ENCODE measurements at regions not wholly inside any gene's neighbourhood (a gene's known extent, or its start where the extent isn't known, plus 50 kb on each side); places are given as distances from the start of the nearest gene placed in this dataset.

GRCh38 chr7:68733219-68734153, 864.8 kb upstream of the AUTS2 start:
- Histone ChIP-seq H3K27me3 (replicated peaks; ENCODE audit: insufficient read depth) (no peaks in the 10 kb centered on the region), H3K36me3 (no peaks in the 10 kb centered on the region), H3K4me3 (no peak overlapping the region), H3K9me3 (no peaks in the 10 kb centered on the region), H3K27ac (no peak overlapping the region), H3K4me1 (replicated peaks) (peaks cover 3% of the 10 kb centered on the region)
- DNase-seq (ENCODE audit: low spot score): no peak
- 39% methylated on average over 8 of the region's 8 CpGs for WGBS
- TF ChIP-seq POLR2AphosphoS5 (IDR thresholded peaks at IDR 0.05): no peak
- TF ChIP-seq CTCF (IDR thresholded peaks at IDR 0.05): no peak
- no peak for TF ChIP-seq POLR2A (IDR thresholded peaks at IDR 0.05)
- intact Hi-C loops (cut with DNase I): no loop called here

- Histone ChIP-seq H3K27me3 (replicated peaks; ENCODE audit: insufficient read depth) (no peaks in the 10 kb centered on the region), H3K4me3 (no peak overlapping the region), H3K4me1 (replicated peaks) (peaks cover 3% of the 10 kb centered on the region), H3K27ac (no peak overlapping the region), H3K9me3 (no peaks in the 10 kb centered on the region), H3K36me3 (no peaks in the 10 kb centered on the region)
- TF ChIP-seq POLR2AphosphoS5 (IDR thresholded peaks at IDR 0.05): no peak
- no peak for TF ChIP-seq POLR2A (IDR thresholded peaks at IDR 0.05)
- no peak for TF ChIP-seq CTCF (IDR thresholded peaks at IDR 0.05)
- no peak for DNase-seq (ENCODE audit: low spot score)
- intact Hi-C loops (cut with DNase I): no loop called here
- WGBS: 90% methylated on average over 5 of the region's 5 CpGs
Measured at GRCh38 chr7:68734431-68734830, 863.8 kb upstream of the AUTS2 start.

- WGBS: 93% methylated on average over 5 of the region's 5 CpGs
- H3K27ac ChIP-seq: no peak overlapping the region
- intact Hi-C loops (cut with DNase I): no loop called here
Measured at GRCh38 chr7:68739306-68739705, 859.0 kb upstream of the AUTS2 start.

GRCh38 chr7:68744036-68744435, 854.2 kb upstream of the AUTS2 start:
- Histone ChIP-seq H3K9me3 (no peaks in the 10 kb centered on the region), H3K27ac (no peak overlapping the region), H3K4me1 (replicated peaks) (no peaks in the 10 kb centered on the region), H3K4me3 (no peak overlapping the region), H3K36me3 (no peaks in the 10 kb centered on the region), H3K27me3 (replicated peaks; ENCODE audit: insufficient read depth) (no peaks in the 10 kb centered on the region)
- DNase-seq (ENCODE audit: low spot score): no peak
- intact Hi-C loops (cut with DNase I): no loop called here
- TF ChIP-seq POLR2A (IDR thresholded peaks at IDR 0.05) (no peak), POLR2AphosphoS5 (IDR thresholded peaks at IDR 0.05) (no peak), CTCF (IDR thresholded peaks at IDR 0.05) (no peak)
- 61% methylated on average over 5 of the region's 5 CpGs for WGBS

More at GRCh38 chr7:68739306-68739705, 859.0 kb upstream of the AUTS2 start:
- DNase-seq (ENCODE audit: low spot score): no peak
- Histone ChIP-seq H3K4me1 (replicated peaks) (no peaks in the 10 kb centered on the region), H3K4me3 (no peak overlapping the region), H3K27me3 (replicated peaks; ENCODE audit: insufficient read depth) (no peaks in the 10 kb centered on the region), H3K36me3 (no peaks in the 10 kb centered on the region), H3K9me3 (no peaks in the 10 kb centered on the region)
- no peak for TF ChIP-seq CTCF (IDR thresholded peaks at IDR 0.05)
- TF ChIP-seq POLR2AphosphoS5 (IDR thresholded peaks at IDR 0.05): no peak
- no peak for TF ChIP-seq POLR2A (IDR thresholded peaks at IDR 0.05)
